ENCODE measurements at regions not wholly inside any gene's neighbourhood (a gene's known extent, or its start where the extent isn't known, plus 50 kb on each side); places are given as distances from the start of the nearest gene placed in this dataset.

DNA sequence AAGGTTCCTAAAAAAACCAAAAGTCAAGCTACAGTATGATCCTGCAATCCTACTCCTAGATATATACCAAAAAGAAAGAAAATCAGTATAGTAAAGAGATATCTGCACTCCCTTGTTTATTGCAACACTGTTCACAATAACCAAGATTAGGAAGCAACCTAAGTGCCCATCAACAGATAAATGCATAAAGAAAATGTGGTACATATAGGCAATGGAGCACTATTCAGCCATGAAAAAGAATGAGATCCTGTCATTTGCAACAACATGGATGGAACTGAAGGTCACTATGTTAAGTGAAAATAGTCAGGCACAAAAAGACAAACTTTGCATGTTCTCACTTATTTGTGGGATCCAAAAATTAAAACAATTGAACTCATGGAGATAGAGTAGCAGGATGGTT, 1159.5 kb upstream of the AUTS2 start:
- TF ChIP-seq POLR2A (IDR thresholded peaks at IDR 0.05), result no peak
- TF ChIP-seq, protein P1, sequence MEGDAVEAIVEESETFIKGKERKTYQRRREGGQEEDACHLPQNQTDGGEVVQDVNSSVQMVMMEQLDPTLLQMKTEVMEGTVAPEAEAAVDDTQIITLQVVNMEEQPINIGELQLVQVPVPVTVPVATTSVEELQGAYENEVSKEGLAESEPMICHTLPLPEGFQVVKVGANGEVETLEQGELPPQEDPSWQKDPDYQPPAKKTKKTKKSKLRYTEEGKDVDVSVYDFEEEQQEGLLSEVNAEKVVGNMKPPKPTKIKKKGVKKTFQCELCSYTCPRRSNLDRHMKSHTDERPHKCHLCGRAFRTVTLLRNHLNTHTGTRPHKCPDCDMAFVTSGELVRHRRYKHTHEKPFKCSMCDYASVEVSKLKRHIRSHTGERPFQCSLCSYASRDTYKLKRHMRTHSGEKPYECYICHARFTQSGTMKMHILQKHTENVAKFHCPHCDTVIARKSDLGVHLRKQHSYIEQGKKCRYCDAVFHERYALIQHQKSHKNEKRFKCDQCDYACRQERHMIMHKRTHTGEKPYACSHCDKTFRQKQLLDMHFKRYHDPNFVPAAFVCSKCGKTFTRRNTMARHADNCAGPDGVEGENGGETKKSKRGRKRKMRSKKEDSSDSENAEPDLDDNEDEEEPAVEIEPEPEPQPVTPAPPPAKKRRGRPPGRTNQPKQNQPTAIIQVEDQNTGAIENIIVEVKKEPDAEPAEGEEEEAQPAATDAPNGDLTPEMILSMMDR (IDR thresholded peaks at IDR 0.05), result no peak
- Histone ChIP-seq H3K4me3 (no peak overlapping the region), H3K9me3 (no peaks in the 10 kb centered on the region), H3K27me3 (no peaks in the 10 kb centered on the region), H3K4me1 (no peaks in the 10 kb centered on the region), H3K27ac (no peak overlapping the region), H3K36me3 (no peaks in the 10 kb centered on the region)
- intact Hi-C loops (cut with DNase I), result no loop called here
- no peak for DNase-seq

DNA sequence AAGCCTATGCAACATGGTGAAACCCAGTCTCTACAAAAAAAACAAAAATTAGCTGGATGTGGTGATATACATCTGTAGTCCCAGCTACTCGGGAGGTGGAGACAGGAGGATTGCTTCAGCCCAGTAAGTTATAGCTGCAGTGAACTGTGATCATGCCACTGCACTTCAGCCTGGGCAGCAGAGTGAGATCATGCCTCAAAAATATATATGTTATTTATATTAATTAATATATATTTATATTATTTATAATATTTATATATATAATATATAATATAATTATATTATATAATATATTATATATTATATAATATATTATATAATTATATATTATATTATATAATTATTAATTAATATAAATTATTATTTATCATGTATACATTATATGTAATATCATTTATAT, 1158.4 kb upstream of the AUTS2 start:
- intact Hi-C loops (cut with DNase I), result no loop called here

DNA sequence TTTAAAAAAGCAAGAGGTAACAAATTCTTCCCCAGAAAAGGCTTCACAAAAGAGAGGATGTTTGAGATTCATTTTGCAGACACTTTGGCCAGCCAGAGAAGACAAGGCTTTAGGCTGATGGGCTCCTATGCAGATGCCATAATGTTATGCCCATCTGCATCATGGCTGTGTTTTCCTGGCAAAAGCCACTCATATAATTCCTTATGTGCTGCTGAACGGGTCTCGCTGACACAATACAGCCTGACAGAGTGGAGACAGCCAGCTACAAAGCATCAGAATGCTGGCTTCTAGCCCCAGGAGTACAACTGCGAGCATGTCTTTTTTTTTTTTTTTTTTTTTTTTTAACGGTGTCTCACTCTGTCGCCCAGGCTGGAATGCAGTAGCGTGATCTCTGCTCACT, 1157.4 kb upstream of the AUTS2 start:
- no peak for DNase-seq
- H3K36me3 ChIP-seq, result no peaks in the 10 kb centered on the region
- TF ChIP-seq, protein P1 (IDR thresholded peaks at IDR 0.05), result no peak
- TF ChIP-seq POLR2A (IDR thresholded peaks at IDR 0.05), result no peak
- no peaks in the 10 kb centered on the region for H3K9me3 ChIP-seq
- WGBS, 2 donors, result 41 to 57% methylated on average over 6 of the region's 6 CpGs
- no peak overlapping the region for H3K4me3 ChIP-seq
- H3K27ac ChIP-seq, result no peak overlapping the region
- no peaks in the 10 kb centered on the region for H3K4me1 ChIP-seq
- no peaks in the 10 kb centered on the region for H3K27me3 ChIP-seq
- intact Hi-C loops (cut with DNase I), result no loop called here

More for the DNA sequence above, 1158.4 kb upstream of the AUTS2 start:
- Histone ChIP-seq H3K4me3 (no peak overlapping the region), H3K27me3 (no peaks in the 10 kb centered on the region), H3K4me1 (no peaks in the 10 kb centered on the region), H3K27ac (no peak overlapping the region), H3K36me3 (no peaks in the 10 kb centered on the region), H3K9me3 (no peaks in the 10 kb centered on the region)
- 42 to 68% methylated on average over 1 of the region's 1 CpG for WGBS, 2 donors
- TF ChIP-seq POLR2A (IDR thresholded peaks at IDR 0.05), result no peak
- TF ChIP-seq, protein P1 (IDR thresholded peaks at IDR 0.05), result no peak
- no peak for DNase-seq

DNA sequence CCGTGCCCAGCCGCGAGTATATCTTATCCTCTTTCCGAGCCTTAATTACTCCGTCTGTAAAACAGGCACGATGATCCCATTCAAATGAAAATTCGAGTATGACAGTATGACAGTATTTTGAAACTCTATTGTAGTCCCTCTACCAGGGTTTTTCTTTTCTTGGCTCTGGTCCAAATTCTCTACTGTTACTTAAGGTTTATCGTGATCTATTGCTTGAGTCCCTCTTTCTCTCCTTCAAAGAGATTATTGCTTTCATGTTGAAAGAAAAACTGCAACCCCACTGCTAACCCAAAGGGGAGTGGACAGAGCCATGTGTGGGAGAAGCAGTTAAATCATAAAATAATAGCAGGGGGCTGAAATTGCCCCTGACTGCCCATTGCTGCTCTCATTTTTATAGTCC, 1156.6 kb upstream of the AUTS2 start:
- no peak for DNase-seq
- Histone ChIP-seq H3K27ac (no peak overlapping the region), H3K27me3 (no peaks in the 10 kb centered on the region), H3K36me3 (no peaks in the 10 kb centered on the region), H3K4me1 (no peaks in the 10 kb centered on the region), H3K4me3 (no peak overlapping the region), H3K9me3 (no peaks in the 10 kb centered on the region)
- WGBS, 2 donors, result 78 to 81% methylated on average over 8 of the region's 8 CpGs
- TF ChIP-seq POLR2A (IDR thresholded peaks at IDR 0.05), result no peak
- TF ChIP-seq, protein P1 (IDR thresholded peaks at IDR 0.05), result no peak
- intact Hi-C loops (cut with DNase I), result no loop called here

DNA sequence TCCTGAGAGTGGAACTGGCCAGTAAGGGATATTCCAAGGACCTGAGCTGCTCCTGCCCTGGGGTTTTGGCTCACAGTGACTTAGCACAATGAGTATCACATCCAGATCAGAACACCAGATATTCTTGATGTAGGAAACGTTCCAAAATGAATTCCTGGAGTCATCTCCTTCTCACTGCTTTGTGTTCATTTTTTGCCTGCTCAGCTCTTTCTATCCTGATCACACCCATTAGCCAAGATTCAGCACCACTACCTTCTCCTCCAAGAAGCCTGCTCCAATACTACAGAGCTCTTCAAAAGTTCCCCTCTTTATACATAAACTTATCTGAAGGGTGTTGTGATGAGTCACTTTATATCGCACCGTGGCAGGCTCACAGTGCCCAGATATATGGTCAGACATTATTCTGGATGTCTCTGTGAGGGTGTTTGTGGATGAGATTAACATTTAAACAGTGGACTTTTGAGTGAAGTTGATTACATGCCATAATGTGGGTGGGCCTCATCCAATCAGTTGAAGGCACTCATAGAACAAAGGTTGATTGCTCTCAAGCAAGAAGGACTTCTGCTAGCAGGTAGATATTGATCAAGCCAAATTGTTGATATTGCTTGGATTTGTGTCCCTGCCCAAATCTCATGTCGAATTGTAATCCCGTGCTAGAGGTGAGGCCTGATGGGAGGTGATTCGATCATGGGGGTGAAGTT, 1155.2 kb upstream of the AUTS2 start:
- TF ChIP-seq, protein P1 (IDR thresholded peaks at IDR 0.05), result no peak
- TF ChIP-seq POLR2A (IDR thresholded peaks at IDR 0.05), result no peak
- WGBS, 2 donors, result 67 to 71% methylated on average over 4 to 6 of the region's 6 CpGs
- DNase-seq, result no peak

More for the DNA sequence above, 1155.2 kb upstream of the AUTS2 start:
- Histone ChIP-seq H3K36me3 (no peaks in the 10 kb centered on the region), H3K4me3 (no peak overlapping the region), H3K27ac (no peak overlapping the region), H3K27me3 (no peaks in the 10 kb centered on the region), H3K4me1 (no peaks in the 10 kb centered on the region), H3K9me3 (no peaks in the 10 kb centered on the region)
- intact Hi-C loops (cut with DNase I), result no loop called here
